Heart right ventricle (tissue), 16 donors: ENCODE measurements at regions not wholly inside any gene's neighbourhood (a gene's known extent, or its start where the extent isn't known, plus 50 kb on each side); places are given as distances from the start of the nearest gene placed in this dataset.
A peak's percentile ranks its signal among the peaks of the same experiment; 100 is the strongest.

ENCODE experiments used
- ATAC-seq, 8 donors: fragments of 200-7000 bp; cut with Tn5 transposase; one replicate each; pipeline ENCODE4 v1.9.1; 2020; ENCODE audit warnings: mild to moderate bottlenecking in 8 of 8, moderate library complexity in 8 of 8, moderate number of reproducible peaks in 1 of 8
- DNase-seq, 2 donors: peaks; one replicate each; pipeline ENCODE4 v3.0.0-alpha.2; 2020
- H3K27ac ChIP-seq, 10 donors: fragments of 200-600 bp; sonication (generic) in 2 of 10; one replicate each; pipeline versions ENCODE4 v1.5.0 to v1.8.0; 2020 to 2022; ENCODE audit warnings: mild to moderate bottlenecking in 3 of 10
- H3K27me3 ChIP-seq, 7 donors: fragments of 200-600 bp; one replicate each; pipeline ENCODE4 v1.8.0; 2021 to 2022; ENCODE audit warnings: mild to moderate bottlenecking in 2 of 7
- H3K36me3 ChIP-seq, 9 donors: fragments of 200-600 bp; sonication (generic) in 1 of 9; one replicate each; pipeline versions ENCODE4 v1.5.0 to v1.8.0; 2020 to 2022; ENCODE audit warnings: mild to moderate bottlenecking in 2 of 9
- H3K4me1 ChIP-seq, 9 donors: fragments of 200-600 bp; sonication (generic) in 1 of 9; one replicate each; pipeline versions ENCODE4 v1.5.0 to v1.8.0; 2020 to 2022; ENCODE audit warnings: mild to moderate bottlenecking in 4 of 9
- H3K4me3 ChIP-seq, 10 donors: fragments of 200-600 bp; sonication (generic) in 2 of 10; one replicate each; pipeline versions ENCODE4 v1.5.0 to v1.8.0; 2020 to 2022; ENCODE audit warnings: mild to moderate bottlenecking in 7 of 10, moderate library complexity in 2 of 10
- H3K9me3 ChIP-seq, 11 donors: fragments of 200-600 bp in 10 of 11; sonication (generic) in 2 of 11; one replicate each; pipeline versions ENCODE4 v1.5.0 to v1.8.0; 2013 to 2022; ENCODE audit warnings: mild to moderate bottlenecking in 2 of 11, control low read depth in 1 of 11, moderate library complexity in 1 of 11
- WGBS, 2 donors: extraction: QIAGEN DNeasy Blood & Tissue Kit; methylation state at CpG; one replicate each; pipeline ENCODE4 v1.1.7; 2013; ENCODE audit warnings: inconsistent platforms in 1 of 2; 5-methylcytosine and 5-hydroxymethylcytosine counted together
- intact Hi-C, 10 donors: fragments of 100-400 bp; cut with DNase I; formaldehyde crosslinking; loops; one replicate each; pipeline versions ENCODE4 v1.11.1 to v1.14.2; 2022
- TF ChIP-seq, protein P1 (sequence below), 9 donors: fragments of 200-600 bp; sonication (generic) in 2 of 9; IDR thresholded peaks; one replicate each; pipeline versions ENCODE4 v1.5.0 to v1.8.0; 2021 to 2022; ENCODE audit warnings: antibody characterized with exemption in 9 of 9, mild to moderate bottlenecking in 5 of 9, moderate library complexity in 1 of 9
- donor health status: Arrhythmogenic right ventricular cardiomyopathy.
- donor health status: ischemic (EF 13 %, LVEDD 7.1; RV severe dilation, severe dysfunction).
- donor health status: healthy with polysubstance abuse.
- donor health status: DM: no; HTN: yes; CAD: no.
- donor health status: DM: no; HTN: no; CAD: no.
- donor health status: ischemic (EF 25% LVEDD 6.9; RV normal size, moderate dysfunction).
- donor health status: ischemic (EF 25% LVEDD 5.7; RV mildly dilated, moderate dysfunction).
- donor health status: healthy.
- donor health status: DM: yes; HTN: yes; CAD: no.
- donor health status: Ischemic cardiomyopathy.
- donor health status: ischemic (EF 35%, LVEDD 5.7; RV mildly dilated, moderate dysfunction).
- donor health status: nonischemic (EF 11% LVEDD 7.7; RV severe dilation, severe dysfunction).
- donor health status: DM: yes; HTN: yes; CAD: no.
- donor health status: PGD.
- donor health status: ischemic (EF 29% LVEDD 5.4; RV normal size, mild dysfunction).
- donor health status: nonischemic (EF 23%, LVEDD 6.1; RV moderate dilation, normal function).

- WGBS, 2 donors, result 1% methylated on average over 103 to 105 of the region's 105 CpGs
- Histone ChIP-seq H3K27me3 (no peaks in the 10 kb centered on the region), H3K4me1 (peaks cover 45 to 85% (median 78%) of the 10 kb centered on the region in 9 donors), H3K27ac (peak overlapping the region; percentile 97 to 100 (median 98)), H3K9me3 (no peaks in the 10 kb centered on the region), H3K4me3 (peak overlapping the region; percentile 48 to 98 (median 76)), H3K36me3 (peaks cover 0 to 4% (median 0%) of the 10 kb centered on the region in 9 donors)
- intact Hi-C loops, result loop anchor here in 9 of 10 donors (2.0 to 10.0 kb wide), 7 partner anchors 26 to 62 kb away; a partner anchor contains a TSS
- ATAC-seq (peak; percentile 45 to 77 (median 56)), DNase-seq (peak; percentile 71 to 79)
- TF ChIP-seq, protein P1, sequence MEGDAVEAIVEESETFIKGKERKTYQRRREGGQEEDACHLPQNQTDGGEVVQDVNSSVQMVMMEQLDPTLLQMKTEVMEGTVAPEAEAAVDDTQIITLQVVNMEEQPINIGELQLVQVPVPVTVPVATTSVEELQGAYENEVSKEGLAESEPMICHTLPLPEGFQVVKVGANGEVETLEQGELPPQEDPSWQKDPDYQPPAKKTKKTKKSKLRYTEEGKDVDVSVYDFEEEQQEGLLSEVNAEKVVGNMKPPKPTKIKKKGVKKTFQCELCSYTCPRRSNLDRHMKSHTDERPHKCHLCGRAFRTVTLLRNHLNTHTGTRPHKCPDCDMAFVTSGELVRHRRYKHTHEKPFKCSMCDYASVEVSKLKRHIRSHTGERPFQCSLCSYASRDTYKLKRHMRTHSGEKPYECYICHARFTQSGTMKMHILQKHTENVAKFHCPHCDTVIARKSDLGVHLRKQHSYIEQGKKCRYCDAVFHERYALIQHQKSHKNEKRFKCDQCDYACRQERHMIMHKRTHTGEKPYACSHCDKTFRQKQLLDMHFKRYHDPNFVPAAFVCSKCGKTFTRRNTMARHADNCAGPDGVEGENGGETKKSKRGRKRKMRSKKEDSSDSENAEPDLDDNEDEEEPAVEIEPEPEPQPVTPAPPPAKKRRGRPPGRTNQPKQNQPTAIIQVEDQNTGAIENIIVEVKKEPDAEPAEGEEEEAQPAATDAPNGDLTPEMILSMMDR (IDR thresholded peaks at IDR 0.05), result no peak
Measured at GRCh38 chr14:73786636-73787485, 64.8 kb upstream of the PTGR2 start.

- Histone ChIP-seq H3K4me3 (peak overlapping the region; percentile 48 to 98 (median 76)), H3K27me3 (no peaks in the 10 kb centered on the region), H3K36me3 (peaks cover 0 to 4% (median 0%) of the 10 kb centered on the region in 9 donors), H3K27ac (peak overlapping the region; percentile 97 to 100 (median 98)), H3K9me3 (no peaks in the 10 kb centered on the region), H3K4me1 (peaks cover 43 to 88% (median 77%) of the 10 kb centered on the region in 9 donors)
- intact Hi-C loops, result loop anchor here in 9 of 10 donors (1.0 to 10.0 kb wide), 8 partner anchors 25 to 61 kb away; a partner anchor contains a TSS
- WGBS, 2 donors, result 0 to 1% methylated on average over 35 of the region's 35 CpGs
- DNase-seq, result peak; percentile 65 to 73
- TF ChIP-seq, protein P1 (IDR thresholded peaks at IDR 0.05), result peak in 4 of 9 donors; percentile 13 to 38 (median 26)
- peak; percentile 67 to 78 (median 74) for ATAC-seq
Measured at GRCh38 chr14:73785834-73786635, 65.6 kb upstream of the PTGR2 start.

DNA sequence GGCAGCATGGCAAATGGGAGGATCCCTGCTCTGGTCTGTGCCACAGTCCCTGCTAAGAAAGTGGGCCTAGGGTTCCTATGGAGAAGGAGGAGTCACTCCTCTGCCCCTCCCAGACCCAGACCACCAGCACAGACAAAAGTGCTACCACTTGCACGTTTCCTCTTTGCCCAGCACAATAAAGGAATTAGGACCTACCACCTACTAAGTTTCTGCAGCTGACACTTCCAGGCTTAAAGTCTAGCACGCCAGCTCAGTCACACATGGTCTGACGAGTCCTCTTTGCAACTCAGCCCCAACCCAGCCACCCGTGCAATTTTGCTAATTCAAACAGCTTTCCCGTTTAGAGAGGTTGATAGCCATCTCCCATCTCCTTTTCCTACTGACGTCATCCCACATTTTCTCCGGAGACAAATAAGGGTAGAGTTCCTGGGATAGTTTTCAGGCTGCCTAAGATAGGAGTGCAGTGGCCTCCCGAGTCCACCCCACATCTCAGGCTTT, 66.2 kb upstream of the PTGR2 start:
- Histone ChIP-seq H3K36me3 (peaks cover 0 to 4% (median 0%) of the 10 kb centered on the region in 9 donors), H3K27ac (peak overlapping the region; percentile 97 to 100 (median 98)), H3K4me1 (peaks cover 38 to 88% (median 70%) of the 10 kb centered on the region in 9 donors), H3K9me3 (no peaks in the 10 kb centered on the region), H3K27me3 (no peaks in the 10 kb centered on the region), H3K4me3 (peak overlapping the region in 9 of 10 donors; percentile 66 to 98 (median 77))
- TF ChIP-seq, protein P1 (IDR thresholded peaks at IDR 0.05), result no peak
- peak in 1 of 2 donors; percentile 43 for DNase-seq
- intact Hi-C loops, result loop anchor here in 9 of 10 donors (1.0 to 10.0 kb wide), 6 partner anchors 25 to 61 kb away; a partner anchor contains a TSS
- peak in 7 of 8 donors; percentile 5 to 29 (median 9) for ATAC-seq
- 4 to 6% methylated on average over 8 of the region's 8 CpGs for WGBS, 2 donors

GRCh38 chr14:73784988-73785313, 66.7 kb upstream of the PTGR2 start:
- Histone ChIP-seq H3K9me3 (no peaks in the 10 kb centered on the region), H3K4me3 (peak overlapping the region in 9 of 10 donors; percentile 66 to 98 (median 77)), H3K4me1 (peaks cover 38 to 87% (median 68%) of the 10 kb centered on the region in 9 donors), H3K27me3 (no peaks in the 10 kb centered on the region), H3K27ac (peak overlapping the region; percentile 97 to 100 (median 98)), H3K36me3 (peaks cover 0 to 4% (median 0%) of the 10 kb centered on the region in 9 donors)
- no peak for ATAC-seq
- no peak for DNase-seq
- 65% methylated on average over 4 of the region's 4 CpGs for WGBS, 2 donors
- TF ChIP-seq, protein P1 (IDR thresholded peaks at IDR 0.05), result no peak
- intact Hi-C loops, result loop anchor here in 9 of 10 donors (1.0 to 10.0 kb wide), 7 partner anchors 25 to 60 kb away; a partner anchor contains a TSS
